HG02885 (cell line): ENCODE measurements at regions not wholly inside any gene's neighbourhood (a gene's known extent, or its start where the extent isn't known, plus 50 kb on each side); places are given as distances from the start of the nearest gene placed in this dataset.
A peak's percentile ranks its signal among the peaks of the same experiment; 100 is the strongest.
"Not testable (repeated sequence)": the region's sequence is repeated elsewhere in the genome, so short reads cannot be mapped to it uniquely, and the experiment has no call there.

Experiments
- ATAC-seq: cut with Tn5 transposase; IDR thresholded peaks from one replicate; pipeline ENCODE4 v1.9.1; 2021; ENCODE audit warnings: mild to moderate bottlenecking; ENCODE audit not compliant: unreplicated experiment, poor library complexity

DNA sequence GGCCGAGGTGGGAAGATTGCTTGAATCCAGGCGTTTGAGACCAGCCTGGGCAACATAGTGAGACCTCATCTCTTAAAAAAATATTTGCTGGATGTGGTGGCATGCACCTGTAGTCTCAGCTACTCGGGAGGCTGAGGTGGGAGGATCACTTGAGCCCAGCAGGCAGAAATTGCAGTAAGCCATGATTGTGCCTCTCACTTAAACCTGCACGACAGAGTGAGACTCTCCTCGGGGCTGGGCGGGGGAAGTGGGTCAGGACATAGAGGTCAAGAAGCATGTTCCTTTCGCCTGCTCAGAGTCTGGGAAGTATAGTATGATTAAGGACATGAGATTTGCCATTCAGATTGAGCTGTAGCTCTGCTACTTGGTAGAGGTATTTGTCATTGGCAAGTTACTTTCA lies 52.3 kb downstream of the SEPTIN7 start:
- ATAC-seq, result not testable (repeated sequence)

DNA sequence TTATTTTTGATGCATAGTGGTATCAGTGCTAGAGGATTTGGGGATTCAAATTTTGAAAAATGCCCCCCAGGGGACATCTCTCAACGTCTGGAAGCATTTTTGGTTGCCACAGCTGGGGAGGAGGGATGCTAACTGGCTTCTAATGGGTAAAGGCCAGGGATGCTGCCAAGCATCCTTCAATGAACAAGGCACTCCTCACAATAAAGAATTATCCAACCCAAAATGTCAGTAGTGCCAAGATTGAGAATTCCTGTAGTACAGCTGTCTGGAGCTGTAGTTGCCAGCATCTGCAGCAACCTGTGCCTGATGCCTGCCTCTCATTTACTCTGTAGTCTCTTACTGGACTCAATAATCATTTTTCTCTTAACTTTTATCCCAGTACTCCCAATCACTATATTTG lies 53.5 kb downstream of the SEPTIN7 start:
- ATAC-seq, result no peak

DNA sequence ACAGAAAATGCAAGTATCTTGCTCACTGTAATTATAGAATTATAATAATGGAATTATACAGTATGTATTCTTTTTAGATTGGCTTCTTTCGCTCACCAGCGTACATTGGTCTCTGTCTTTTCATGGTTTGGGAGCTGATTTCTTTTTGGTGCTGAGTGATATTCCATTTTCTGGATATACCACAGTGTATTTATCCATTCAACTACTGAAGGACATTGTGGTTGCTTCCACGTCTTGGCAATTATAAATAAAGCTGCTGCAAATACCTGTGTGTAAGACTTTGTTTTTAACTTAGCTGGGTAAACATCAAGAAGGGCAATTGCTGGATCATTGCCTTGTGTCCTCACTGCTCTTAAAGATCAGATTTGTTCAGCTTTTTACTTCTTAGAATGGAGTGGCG lies 55.3 kb downstream of the SEPTIN7 start:
- no peak for ATAC-seq

DNA sequence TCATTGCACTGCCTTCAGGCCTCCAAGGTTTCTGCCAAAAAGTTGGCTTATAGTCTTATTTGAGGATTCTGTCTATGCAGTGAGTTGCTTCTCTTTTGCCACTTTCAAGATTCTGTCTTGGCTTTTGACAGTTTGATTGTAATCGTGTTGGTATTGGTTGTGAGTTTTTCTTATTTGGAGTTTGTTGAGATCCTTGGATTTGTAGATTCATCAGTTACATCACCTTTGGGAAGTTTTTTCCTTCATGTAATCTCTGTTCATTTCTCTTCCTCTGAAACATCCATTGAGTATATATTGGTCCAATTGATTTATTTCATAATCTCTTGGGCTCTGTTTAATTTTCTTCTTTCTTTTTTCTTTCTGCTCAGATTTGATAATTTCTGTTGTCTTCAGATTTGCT lies 59.8 kb downstream of the SEPTIN7 start:
- ATAC-seq, result no peak

DNA sequence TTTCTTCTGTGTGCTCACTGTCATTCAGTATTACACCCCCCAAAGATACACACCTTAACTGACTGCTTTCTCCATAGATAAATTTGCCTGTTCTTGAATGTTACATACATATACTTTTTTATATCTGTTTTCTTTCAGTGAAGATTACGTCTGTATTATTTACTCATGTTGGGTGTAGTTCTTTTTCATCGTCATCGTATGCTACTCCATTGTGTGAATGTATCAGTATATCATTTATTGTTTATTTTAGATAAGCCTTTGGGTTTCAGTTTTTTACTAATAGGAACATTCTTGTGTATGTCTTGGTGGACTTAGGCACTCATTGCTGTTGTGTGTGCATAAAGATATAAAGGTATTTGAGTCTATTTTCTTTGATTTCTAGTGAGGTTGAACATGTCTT lies 64.4 kb downstream of the SEPTIN7 start:
- ATAC-seq, result no peak

DNA sequence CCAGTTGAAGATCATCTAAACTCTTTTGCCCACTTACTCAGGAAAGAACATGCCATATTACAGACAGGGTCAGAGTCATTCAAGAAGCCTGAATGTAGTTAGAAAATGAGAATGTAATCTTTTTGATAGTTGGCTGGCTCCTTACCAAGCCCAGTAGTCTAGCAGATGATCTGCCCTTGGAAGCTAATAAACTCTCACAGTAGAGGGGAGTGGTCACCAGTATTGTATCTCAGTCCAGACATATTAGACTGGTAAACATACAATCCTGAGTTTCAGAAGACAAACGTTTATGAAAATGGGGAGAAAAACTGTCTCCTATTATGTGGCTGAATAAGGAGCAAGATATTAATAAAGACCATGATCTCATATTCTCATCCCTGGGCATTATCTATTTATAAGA lies 65.3 kb downstream of the SEPTIN7 start:
- no peak for ATAC-seq

DNA sequence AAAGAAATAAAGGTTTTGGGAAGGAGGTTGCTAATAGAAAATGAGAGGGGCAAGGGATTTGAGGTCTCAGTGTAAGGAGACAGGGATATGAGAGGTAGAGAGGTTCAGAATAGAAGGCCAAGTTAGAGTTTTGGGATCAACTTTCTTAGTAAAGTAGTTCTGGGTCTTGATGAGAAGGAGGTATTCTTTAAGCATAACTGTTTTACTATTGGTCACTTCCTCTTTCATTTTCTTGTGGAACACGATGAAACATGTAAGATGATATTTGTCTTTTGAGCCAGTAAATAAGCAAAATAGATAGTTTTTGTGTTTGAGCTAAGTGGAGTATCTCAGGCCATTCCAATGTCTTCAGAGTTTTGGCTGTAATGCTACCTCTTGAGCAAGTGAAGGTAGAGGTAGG lies 68.3 kb downstream of the SEPTIN7 start:
- not testable (repeated sequence) for ATAC-seq

DNA sequence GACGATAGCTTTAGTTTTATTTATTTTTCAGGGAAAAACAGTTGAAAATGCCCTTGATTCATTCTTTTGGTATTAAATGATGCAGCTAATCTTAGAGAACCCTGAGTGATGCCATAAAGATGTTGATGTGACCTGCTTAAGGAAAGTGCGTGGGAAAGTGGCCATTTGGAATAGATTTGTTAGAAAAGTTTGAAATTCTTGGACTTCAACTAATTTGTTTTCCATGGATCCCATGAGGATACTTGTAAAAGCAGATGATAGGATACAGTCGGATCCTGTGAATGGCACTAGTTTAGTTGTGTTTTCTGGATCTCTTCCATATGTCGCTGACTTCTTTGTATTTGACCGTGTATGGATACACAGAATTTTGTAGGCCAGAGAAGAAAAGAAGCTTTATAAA lies 69.0 kb downstream of the SEPTIN7 start:
- no peak for ATAC-seq

DNA sequence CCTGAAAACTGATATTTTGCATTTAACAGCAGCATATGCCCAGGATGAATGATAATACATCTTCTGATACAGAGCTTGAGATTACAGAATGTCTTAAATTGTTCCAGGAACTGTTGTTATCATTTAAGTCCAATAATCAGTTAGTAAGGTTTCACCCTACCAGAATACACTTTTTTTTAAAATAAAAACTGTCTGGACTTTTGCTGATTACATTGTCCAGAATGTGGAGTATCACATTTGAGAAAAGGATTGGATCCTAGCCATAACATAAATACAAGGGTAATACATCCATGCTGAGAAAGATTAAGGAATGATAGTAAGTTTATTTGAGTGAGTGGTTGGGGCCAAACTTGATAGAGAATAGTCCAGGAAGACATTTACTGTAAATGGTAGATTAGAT lies 71.0 kb downstream of the SEPTIN7 start:
- ATAC-seq, result no peak

DNA sequence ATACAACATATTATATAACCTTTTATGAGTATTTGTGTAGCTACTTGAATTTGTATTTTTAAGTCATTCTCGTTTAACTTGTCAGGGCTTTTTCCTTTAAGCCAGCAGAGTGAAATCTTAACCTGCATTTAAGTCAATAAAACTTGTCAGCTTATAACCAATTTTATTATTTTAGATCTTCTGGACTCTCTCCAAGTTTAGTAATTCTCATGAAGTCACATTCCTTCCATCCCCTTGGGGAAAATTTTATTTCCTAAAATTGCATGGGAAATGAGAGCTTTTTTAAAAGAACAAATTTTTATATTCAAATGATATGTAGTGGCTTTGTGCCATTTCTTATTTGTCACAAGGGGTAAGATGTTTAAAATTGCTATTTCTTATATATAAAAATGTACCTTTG lies 74.0 kb downstream of the SEPTIN7 start:
- ATAC-seq, result no peak

DNA sequence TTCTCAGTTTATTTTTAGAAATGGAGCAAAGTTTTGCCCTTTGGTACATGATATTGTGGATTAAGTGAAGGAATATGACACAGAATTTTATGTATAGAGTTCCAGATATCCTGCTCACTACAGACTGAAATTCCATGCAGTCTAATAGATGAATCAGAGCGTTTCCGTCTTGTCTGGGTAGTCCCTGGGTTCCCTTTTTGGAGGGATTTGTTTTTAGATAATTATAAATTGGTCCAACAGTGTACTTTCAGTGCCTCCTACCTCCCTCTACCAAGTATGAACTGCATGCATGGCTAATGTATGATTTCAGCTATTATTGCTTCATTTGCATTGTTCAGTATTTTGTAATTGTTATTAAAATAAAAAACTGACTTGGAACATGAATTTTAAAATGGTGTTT lies 74.4 kb downstream of the SEPTIN7 start:
- no peak for ATAC-seq

DNA sequence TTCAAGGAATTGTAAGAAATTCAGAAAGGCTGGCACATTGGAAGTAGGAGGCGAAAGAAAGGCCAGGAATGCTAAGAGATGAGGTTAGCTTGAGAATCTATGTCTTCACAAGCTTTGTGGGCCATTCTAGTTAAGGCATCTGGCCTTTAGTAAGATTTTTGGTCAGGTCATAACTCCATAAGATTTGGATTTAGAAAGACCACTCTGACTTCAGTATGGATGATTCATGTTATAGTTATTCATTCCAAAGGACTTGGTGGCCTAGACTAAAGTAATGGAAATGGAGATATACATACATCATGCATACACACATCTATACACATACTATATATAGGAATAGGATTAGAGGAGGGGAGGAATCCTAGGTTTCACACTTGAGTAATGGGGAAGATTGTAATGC lies 77.5 kb downstream of the SEPTIN7 start:
- ATAC-seq, result no peak

DNA sequence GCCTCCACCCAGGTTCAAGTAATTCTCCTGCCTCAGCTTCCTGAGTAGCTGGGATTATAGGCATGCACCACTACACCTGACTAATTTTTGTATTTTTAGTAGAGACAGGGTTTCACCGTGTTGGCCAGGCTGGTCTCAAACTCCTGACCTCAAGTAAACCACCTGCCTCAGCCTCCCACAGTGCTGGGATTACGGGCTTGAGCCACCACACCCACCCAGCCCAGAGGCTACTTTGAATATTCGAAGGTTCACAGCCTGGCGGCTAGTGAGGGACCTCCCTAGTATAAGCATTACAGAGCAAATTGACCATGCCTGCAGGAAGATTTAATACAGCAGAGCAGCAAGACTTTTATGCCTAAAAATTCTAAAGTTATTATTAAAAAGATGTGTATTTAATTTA lies 86.6 kb downstream of the SEPTIN7 start:
- ATAC-seq, result not testable (repeated sequence)

DNA sequence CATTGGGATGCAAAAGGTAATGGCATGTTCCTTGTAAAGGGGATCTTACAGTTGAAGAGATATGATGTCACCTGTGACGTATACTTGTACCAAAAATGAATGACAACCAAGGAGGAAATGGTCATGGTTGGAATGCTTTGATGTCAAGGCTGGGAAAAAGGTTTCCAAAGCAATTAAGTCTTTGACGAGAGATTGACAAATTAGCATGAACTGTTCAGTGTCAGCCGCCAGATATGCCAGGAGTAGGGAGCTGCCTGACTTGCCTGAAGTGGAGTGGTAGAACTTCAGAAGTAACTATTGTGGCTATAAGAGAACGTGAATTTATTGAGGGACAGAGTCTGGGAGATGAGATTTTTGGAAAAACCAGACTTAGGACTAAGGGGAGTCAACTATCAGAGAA lies 88.1 kb downstream of the SEPTIN7 start:
- no peak for ATAC-seq

DNA sequence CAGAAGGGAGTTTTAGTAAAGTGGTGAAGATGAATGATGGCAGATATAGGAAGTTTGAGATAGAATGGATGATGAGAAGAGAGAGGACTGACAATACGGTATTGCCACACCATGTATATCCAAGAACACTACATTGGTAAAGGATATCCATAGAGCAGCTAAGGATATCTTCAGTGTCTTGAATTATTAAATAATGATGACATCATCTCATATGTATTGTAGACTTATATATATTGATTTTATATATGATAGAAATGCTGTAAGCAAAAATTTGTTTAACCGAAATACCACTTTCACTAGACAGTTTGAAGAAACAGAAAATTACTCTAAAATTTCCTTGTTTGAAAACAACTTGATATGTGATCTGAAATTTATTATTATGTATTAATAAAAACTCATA lies 89.0 kb downstream of the SEPTIN7 start:
- ATAC-seq, result no peak

DNA sequence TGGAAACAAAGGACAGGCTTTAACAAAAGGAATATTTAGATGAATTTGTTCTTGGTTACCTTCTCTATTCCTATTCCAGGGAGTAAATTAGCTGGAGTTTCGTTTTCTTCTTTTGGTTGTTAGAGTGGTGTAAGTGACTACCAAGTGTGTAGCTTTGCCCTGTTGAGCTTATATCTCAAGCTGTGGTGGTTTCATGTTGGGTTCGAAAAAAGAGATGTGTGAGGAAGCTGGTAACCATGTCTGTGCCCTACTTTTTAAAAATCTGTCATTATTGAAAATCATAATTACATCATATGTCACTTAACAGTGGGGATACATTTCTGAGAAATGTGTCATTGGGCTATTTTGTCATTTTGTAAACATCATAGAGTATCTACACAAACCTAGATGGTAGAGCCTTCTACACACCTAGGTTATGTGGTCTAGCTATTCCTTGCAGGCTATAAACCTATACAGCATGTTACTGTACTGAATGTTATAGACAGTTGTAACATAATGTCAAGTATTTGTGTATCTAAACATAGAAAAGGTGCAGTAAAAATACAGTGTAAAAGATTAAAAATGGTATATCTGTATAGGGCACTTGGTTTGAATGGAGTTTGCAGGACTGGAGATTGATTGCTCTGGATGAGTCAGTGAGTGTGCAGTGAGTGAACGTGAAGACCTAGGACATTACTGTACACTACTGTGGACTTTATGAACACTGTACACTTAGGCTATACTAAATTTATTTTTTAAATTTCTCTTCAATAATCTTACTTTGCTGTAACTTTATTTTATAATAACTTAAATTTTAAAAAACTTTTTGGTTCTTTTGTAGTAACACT lies 90.4 kb downstream of the SEPTIN7 start:
- no peak for ATAC-seq

DNA sequence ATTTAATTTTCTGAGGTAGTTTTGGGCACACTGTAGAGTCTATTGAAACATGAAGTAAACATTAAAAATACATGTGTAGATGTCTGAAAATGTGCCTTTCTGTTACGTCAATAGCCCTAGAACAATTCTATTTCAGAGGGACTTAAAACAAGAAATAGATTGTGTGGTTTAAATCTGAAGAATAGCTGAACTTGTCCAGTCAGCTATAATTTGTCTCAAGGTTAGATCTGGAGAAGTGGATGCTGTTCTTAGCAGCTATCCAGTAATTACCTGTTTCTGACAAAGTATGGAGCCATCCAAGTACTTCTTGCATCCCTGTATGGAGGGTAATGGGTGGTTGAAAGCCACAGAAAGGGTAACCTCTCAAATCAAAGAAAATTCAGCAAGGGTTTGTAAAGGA lies 92.8 kb downstream of the SEPTIN7 start:
- no peak for ATAC-seq

DNA sequence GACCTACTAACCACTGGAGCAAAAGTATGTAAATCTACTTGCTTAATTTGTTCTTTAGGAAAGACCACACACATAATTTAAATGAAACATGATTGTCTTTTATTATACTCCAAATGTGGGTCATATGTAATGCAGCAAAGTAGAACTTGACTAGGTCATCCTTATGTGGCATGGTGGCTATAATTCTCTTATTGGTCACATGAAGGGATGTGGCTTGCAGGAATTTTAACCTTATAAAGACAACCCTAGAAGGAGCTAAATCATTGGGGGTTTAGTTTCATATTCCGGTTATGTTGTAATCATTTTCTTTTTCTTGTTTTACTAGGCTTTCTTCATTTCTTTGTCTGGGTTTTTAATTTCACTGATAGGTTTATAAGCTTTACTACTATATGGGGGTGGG lies 93.9 kb downstream of the SEPTIN7 start:
- no peak for ATAC-seq

DNA sequence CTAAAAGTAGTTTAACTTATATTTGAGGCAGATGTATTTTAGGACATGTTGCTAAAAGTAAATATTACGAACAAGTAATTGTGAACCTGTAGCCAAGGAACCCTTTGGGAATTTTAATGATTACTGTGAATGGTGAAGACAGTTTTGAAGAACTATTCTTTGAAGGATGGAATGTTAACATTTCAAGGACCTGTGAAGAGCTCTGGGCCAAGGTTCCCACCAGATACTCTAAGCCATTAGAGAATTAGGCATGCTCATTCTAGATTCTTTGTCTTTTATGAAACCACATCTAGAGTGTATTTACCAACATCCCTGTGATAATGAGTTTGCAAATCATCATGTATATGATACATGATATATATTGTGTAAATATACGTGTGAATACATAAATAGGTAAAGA lies 99.8 kb downstream of the SEPTIN7 start:
- ATAC-seq, result no peak

DNA sequence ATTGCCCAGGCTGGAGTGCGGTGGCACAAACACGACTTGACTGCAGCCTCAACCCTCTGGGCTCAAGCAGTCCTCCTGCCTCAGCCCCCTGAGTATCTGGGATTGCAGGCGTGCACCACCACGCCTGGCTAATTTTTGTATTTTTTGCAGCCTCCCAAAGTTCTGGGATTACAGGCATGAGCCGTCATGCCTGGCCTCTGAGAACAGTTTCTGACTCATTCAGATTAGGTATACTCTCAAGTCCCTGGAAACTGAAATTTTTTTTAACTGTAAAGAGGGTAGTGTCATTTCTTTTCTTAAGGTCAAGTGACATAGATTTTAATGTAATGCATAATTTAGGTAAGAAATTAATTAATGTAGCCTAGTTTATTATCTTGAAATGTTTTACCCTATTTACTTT lies 104.7 kb downstream of the SEPTIN7 start:
- no peak for ATAC-seq

DNA sequence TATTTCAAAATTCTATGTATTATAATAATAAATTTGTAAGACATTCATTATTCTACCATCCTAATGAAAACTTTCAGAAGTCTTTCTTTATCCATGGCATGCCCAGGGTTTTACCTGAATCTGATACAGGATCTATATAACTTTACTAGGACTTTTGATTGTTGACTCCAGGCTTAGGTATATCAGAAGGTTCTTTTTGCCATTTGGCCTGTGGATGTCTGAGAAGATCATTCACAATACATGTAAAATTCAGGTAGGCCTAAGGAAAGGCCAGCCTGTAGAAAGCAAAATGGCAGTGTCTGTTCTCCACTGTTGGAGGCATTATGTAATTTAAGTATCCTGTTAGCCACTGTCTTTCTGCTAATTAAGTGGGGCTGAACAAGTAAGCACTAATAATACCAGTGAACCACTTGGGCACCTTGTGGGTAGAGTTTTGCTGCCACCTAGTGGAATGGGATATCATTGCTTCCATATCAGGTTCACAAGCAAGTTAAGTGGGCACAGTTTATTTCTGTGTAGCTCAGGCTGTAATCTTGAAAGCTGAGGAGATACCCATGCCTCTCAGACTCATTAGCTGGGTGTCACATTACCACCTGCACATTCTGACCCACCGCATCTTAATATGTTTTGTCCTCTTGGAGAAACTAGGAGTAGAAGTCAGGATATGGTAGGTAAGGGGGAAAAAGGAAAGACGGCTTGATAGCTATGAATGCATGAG lies 105.5 kb downstream of the SEPTIN7 start:
- ATAC-seq, result peak; percentile 84
